ENCODE measurements at regions not wholly inside any gene's neighbourhood (a gene's known extent, or its start where the extent isn't known, plus 50 kb on each side); places are given as distances from the start of the nearest gene placed in this dataset.

DNA sequence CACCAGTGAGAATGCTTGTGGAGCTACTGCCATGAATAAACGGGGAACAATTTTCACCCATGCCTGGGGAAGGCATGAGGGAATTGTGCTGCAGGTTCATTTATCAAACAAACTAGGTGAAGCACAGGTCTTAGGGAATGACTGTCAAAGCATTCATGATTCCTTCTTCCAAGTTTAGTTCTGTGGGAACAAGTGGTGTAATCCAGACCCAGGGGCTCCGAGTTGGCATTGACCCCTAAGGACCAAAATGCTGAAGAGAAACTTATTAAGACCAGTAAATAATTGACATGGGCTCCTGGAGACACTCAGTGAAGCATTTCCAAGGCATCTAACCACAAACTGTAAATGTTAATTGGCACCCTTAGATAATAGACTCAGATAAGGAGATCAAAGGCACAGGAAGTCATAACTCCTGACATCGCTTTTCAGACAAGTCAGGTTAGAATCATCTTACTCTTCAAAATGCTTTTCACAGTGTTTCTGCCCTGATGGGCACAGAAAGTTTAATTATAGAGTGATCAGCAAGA is 96.9 kb downstream of the SPP2 start:
- DNase-seq, result no peak

GRCh38 chr2:234146087-234146826 is 95.8 kb downstream of the SPP2 start:
- peak; percentile 88 for DNase-seq

DNA sequence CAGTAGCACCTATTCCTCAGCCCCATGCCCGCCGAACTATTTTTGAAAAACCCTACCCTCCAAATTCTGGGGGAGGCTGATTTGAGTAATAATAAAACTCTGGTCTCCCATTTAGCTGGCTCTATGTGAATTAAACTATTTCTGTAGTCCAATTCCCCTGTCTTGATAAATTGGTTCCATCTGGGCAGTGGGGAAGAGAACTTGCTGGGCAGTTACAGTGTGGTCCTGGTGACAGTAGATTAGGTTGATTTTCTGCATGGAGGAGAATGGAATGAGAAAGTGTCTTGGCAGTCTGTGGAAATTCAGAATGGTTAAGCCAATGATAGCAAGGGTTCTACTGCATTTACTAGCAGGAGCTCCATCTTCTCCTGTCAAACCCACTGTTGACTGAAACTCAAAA is 95.0 kb downstream of the SPP2 start:
- DNase-seq, result no peak

- DNase-seq, result no peak
These were observed 94.6 kb downstream of the SPP2 start for GRCh38 chr2:234145057-234145456.

DNA sequence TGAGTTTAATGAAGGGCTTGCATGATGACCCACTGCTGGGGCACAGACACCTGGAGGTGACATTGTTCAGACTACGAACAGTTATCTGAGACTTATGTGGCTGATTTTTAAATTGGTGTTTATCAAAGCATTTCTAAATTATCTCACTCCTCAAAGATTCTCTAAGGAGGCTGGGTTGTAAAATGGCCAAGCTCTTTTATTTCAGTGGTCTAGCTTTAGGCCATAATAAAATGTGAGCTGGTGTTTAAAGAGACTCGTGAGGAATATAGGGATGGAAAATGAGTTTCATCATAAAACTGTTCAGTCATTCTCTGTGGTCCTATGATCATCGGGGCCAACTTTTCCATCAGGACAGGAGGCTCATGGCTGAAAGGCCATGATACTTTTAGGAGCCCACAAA is 93.4 kb downstream of the SPP2 start:
- DNase-seq, result no peak

DNA sequence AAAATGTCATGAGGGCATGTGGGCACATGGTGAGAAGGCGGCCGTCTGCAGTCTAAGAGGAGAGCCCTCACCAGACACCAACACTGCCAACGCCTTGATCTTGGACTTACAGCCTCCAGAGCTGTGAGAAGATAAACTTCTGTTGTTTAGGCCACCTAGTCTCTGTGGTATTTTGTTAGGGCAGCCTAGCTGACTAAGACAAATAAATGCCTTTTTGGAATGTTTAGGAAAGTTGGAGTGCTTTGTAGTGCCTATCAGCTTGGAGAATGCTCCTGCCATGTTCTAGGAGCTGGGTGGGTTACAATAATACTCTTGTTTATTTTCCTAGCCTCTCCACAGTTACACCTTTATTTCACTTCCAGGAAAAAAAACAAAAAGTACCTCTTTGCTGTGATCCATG is 92.0 kb downstream of the SPP2 start:
- DNase-seq, result no peak

DNA sequence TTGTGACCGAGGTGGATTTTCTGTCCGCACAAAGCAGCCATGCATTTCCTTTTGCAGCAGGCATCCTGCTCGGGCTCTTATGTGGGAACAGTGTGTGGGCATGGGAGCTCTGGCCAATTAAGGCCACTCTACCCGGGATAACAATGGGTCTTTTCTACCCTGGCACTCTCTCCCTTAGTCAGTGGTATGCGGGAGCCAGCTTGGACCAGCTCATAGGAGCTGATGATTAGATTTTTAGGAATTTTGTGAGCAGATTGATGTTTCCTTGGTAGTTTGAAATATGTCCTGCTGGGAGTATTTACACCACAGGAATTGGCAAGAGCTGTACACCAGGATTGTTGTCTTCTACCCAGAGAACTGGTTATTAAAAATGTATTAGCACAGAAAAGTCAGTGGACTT is 89.3 kb downstream of the SPP2 start:
- DNase-seq, result no peak

DNA sequence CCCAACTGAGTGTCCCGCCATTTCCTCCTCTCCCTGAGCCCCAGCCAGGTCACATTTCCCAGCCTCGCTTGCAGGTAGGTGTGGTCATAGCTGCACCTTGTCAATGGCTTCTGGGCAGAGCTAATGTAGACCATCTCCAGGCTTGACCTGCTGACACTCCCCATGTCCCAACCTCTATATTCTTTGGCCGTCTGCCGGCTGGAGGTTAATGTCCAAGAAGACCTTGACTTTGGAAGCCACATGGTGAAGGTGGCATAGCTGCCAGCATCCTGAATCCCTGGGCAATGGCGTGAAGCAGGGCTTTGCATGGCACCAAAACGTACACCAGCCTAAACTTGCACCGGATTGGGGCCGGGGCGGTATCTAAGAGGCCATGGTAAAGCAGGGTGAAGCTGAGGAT is 88.3 kb downstream of the SPP2 start:
- DNase-seq, result no peak

DNA sequence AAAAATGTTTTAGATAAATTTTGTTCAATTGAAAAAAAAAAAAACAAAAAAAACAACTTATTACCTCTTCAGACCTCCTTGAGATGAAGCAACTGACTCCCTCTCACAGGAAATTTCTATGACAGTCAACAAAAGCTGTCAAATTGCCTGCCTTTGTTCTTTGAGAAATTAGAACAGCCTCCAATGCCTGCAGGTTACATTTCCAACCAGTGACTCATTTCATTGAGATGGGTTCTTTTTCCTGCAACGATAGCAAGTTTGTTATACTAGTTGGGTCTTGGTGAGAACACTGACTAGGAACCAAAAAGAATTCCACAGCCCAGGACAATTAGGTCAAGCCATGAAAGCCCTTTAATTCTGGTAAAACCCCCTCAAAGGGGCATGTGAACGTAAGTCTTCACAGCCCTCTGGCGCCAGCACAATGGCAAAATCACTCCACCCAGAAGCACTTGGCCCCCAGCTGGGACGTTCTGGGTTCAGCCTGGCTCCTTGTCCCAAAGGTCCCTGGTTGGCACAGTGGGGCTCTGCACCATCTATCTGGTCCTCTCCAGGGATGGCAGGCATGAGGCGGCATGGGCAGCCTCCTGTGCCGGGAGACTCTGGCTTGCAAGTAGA is 87.0 kb downstream of the SPP2 start:
- DNase-seq, result peak; percentile 28

DNA sequence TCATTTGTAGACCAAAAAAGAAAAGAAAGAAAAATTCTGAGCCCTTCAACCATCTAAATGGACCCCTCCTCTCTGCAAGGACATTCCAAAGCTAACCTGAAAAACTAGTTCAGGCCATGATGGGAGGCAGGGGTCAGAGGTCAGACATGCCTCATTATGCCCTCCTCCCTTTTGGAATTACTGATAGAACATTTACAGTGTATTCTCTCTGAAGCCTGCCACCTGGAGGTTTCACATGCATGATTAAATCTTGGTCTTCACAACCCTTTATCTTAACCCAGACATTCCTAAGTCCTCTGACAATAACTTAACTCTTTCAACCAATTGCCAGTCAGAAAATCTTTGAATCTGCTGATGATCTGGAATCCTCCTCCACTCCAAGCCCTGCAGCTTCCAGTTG is 86.0 kb downstream of the SPP2 start:
- no peak for DNase-seq

- peak; percentile 32 for DNase-seq
These were observed 85.3 kb downstream of the SPP2 start for GRCh38 chr2:234135750-234136221.

- DNase-seq, result no peak
These were observed 84.0 kb downstream of the SPP2 start for GRCh38 chr2:234134496-234134895.

- DNase-seq, result peak; percentile 80
These were observed 82.5 kb downstream of the SPP2 start for GRCh38 chr2:234133004-234133403.

DNA sequence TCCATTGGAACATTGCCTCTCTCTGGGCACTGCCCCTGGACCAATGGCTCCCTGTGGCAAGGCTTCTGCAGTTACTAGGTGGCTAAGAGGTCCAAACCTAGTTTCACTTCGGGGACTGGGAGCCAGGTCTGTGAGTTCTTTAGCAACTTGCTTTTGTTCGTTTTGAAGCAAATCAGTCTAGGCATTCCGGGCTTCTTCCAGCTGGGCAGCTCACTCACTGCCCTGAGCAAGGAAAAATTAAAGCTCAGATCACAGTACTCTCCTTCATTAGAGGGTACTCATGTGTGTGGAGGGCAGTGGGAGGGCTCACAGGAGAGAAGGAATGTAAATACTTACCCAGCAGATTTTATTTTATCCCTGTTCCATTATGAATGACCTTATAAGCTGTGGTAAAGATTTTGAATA is 80.3 kb downstream of the SPP2 start:
- DNase-seq, result no peak

GRCh38 chr2:234128606-234129005 is 78.1 kb downstream of the SPP2 start:
- DNase-seq, result no peak

All from skin of body (tissue), 1 donor.